ENCODE measurements at regions not wholly inside any gene's neighbourhood (a gene's known extent, or its start where the extent isn't known, plus 50 kb on each side); places are given as distances from the start of the nearest gene placed in this dataset.

GRCh38 chr18:61107113-61107512 is 226.1 kb upstream of the CDH20 start:
- CTCF ChIA-PET: no interaction called here
- no peak for DNase-seq (ENCODE audit: low read depth, low spot score)
- no peaks in the 10 kb centered on the region for H3K27me3 ChIP-seq (ENCODE audit: control insufficient read depth, insufficient read depth, low read length)
- H3K4me3 ChIP-seq (ENCODE audit: low read depth, low read length): no peak overlapping the region
- H3K27ac ChIP-seq (ENCODE audit: low read depth, low read length): no peak overlapping the region
- TF ChIP-seq, protein P1, sequence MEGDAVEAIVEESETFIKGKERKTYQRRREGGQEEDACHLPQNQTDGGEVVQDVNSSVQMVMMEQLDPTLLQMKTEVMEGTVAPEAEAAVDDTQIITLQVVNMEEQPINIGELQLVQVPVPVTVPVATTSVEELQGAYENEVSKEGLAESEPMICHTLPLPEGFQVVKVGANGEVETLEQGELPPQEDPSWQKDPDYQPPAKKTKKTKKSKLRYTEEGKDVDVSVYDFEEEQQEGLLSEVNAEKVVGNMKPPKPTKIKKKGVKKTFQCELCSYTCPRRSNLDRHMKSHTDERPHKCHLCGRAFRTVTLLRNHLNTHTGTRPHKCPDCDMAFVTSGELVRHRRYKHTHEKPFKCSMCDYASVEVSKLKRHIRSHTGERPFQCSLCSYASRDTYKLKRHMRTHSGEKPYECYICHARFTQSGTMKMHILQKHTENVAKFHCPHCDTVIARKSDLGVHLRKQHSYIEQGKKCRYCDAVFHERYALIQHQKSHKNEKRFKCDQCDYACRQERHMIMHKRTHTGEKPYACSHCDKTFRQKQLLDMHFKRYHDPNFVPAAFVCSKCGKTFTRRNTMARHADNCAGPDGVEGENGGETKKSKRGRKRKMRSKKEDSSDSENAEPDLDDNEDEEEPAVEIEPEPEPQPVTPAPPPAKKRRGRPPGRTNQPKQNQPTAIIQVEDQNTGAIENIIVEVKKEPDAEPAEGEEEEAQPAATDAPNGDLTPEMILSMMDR (IDR thresholded peaks at IDR 0.05; ENCODE audit: low read depth, low read length): no peak
- H3K9me3 ChIP-seq (ENCODE audit: control insufficient read depth, insufficient read depth, low read length): no peaks in the 10 kb centered on the region
- POLR2A ChIA-PET: no interaction called here

DNA sequence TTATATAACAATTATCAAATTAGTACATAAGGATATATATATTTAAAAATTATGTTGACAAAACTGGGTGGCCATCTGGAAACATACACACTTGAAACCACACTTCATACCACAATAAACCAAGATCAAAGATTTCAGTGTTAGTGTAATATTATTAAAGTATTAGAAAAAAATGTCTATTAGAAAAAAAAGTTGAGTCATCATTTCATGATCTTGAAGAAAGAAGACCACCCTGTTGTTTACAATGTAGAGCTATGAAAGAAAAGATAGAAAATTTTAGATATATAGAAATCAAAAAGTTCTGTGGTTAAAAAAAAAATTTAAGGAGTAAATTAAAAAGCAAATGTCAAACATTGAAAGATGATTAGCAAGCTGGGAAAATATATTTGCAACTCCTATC is 224.5 kb upstream of the CDH20 start:
- no peaks in the 10 kb centered on the region for H3K9me3 ChIP-seq (ENCODE audit: control insufficient read depth, insufficient read depth, low read length)
- no peak for DNase-seq (ENCODE audit: low read depth, low spot score)
- no peak overlapping the region for H3K4me3 ChIP-seq (ENCODE audit: low read depth, low read length)
- no peaks in the 10 kb centered on the region for H3K27me3 ChIP-seq (ENCODE audit: control insufficient read depth, insufficient read depth, low read length)
- TF ChIP-seq, protein P1 (IDR thresholded peaks at IDR 0.05; ENCODE audit: low read depth, low read length): no peak
- H3K27ac ChIP-seq (ENCODE audit: low read depth, low read length): no peak overlapping the region
- ChIA-PET CTCF (no interaction called here), POLR2A (no interaction called here)

DNA sequence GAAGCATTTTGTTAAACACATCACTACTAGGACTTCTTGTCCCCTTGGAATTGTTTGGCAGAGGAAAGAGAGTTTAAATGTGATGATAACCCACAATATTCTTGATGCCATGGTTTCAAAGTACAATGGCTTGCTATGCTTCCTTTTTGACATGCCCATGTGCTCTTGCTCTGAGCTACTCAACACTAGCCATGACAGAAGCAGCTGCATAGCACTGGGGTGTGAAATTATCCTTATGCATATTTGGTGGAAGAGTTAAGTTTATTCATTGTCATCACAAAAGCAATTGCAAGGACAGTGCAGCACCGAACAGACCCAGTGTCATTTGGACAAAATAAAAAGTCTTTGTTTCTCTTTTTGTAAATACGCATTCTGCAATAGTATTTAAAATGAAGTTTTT is 209.9 kb upstream of the CDH20 start:
- Histone ChIP-seq H3K9me3 (ENCODE audit: control insufficient read depth, insufficient read depth, low read length) (no peaks in the 10 kb centered on the region), H3K27me3 (ENCODE audit: control insufficient read depth, insufficient read depth, low read length) (no peaks in the 10 kb centered on the region), H3K4me3 (ENCODE audit: low read depth, low read length) (no peak overlapping the region), H3K27ac (ENCODE audit: low read depth, low read length) (no peak overlapping the region)
- POLR2A ChIA-PET: no interaction called here
- CTCF ChIA-PET: no interaction called here
- DNase-seq (ENCODE audit: low read depth, low spot score): no peak
- TF ChIP-seq, protein P1 (IDR thresholded peaks at IDR 0.05; ENCODE audit: low read depth, low read length): no peak

DNA sequence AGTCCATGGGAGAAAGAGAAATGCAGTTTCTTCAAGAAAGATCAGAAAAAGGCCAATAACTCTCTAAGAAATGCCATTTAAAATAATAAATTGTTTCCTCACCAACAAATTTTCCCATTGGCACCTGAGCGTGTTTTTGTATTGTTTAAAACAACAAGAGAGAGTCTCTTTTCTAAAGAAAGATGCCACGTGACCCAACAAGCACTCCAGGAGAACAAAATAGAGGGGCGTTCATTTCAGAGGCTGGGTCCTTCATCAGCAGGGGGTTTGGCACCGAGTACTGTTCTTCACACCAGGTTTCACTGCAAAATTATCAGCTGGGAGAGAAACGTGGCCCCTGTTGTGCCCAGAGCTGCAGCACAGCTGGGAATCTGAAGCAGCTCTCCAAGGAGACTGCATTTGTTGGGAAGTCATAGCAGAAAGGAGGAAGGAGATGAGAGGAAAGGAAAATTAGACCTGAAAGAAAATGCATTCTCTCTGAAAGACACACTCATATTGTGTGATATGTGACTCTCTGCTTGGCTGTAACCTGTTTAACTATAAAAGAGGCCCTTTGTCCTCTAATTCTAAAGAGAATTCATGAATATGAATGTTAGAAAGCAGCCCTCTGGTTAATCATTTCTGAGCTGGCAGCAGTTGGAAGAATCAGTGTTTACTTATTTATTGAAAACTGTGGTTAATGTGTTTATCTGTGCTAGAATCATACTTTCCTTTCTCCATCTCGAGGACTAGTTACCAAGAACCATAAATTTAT is 205.3 kb upstream of the CDH20 start:
- Histone ChIP-seq H3K4me3 (ENCODE audit: low read depth, low read length) (no peak overlapping the region), H3K27me3 (ENCODE audit: control insufficient read depth, insufficient read depth, low read length) (no peaks in the 10 kb centered on the region), H3K9me3 (ENCODE audit: control insufficient read depth, insufficient read depth, low read length) (no peaks in the 10 kb centered on the region), H3K27ac (ENCODE audit: low read depth, low read length) (no peak overlapping the region)
- DNase-seq (ENCODE audit: low read depth, low spot score): no peak
- TF ChIP-seq, protein P1 (IDR thresholded peaks at IDR 0.05; ENCODE audit: low read depth, low read length): no peak
- CTCF ChIA-PET: no interaction called here
- POLR2A ChIA-PET: no interaction called here

- Histone ChIP-seq H3K27me3 (ENCODE audit: control insufficient read depth, insufficient read depth, low read length) (no peaks in the 10 kb centered on the region), H3K4me3 (ENCODE audit: low read depth, low read length) (no peak overlapping the region), H3K9me3 (ENCODE audit: control insufficient read depth, insufficient read depth, low read length) (no peaks in the 10 kb centered on the region), H3K27ac (ENCODE audit: low read depth, low read length) (no peak overlapping the region)
- CTCF ChIA-PET: no interaction called here
- TF ChIP-seq, protein P1 (IDR thresholded peaks at IDR 0.05; ENCODE audit: low read depth, low read length): no peak
- POLR2A ChIA-PET: no interaction called here
- DNase-seq (ENCODE audit: low read depth, low spot score): no peak
Measured at GRCh38 chr18:61129001-61129400, 204.2 kb upstream of the CDH20 start.

Measured in AG04450 (cell line).